DND-41 (cell line): ENCODE measurements at regions not wholly inside any gene's neighbourhood (a gene's known extent, or its start where the extent isn't known, plus 50 kb on each side); places are given as distances from the start of the nearest gene placed in this dataset.

ENCODE experiments used
- ATAC-seq: fragments of 200-7000 bp; cut with Tn5 transposase; 3 replicates; pipeline ENCODE4 v1.9.1; 2021; ENCODE audit warnings: low read depth; ENCODE audit not compliant: insufficient read depth
- DNase-seq: peaks from one replicate; pipeline ENCODE4 v3.0.0-alpha.2; 2020
- H2AFZ ChIP-seq: 2 replicates; pipeline ENCODE4 v1.6.0; 2012; ENCODE audit warnings: low read depth, low read length
- H3K27ac ChIP-seq: 2 replicates; pipeline ENCODE4 v1.5.1; 2012; ENCODE audit warnings: low read length, inconsistent platforms
- H3K27me3 ChIP-seq: fragments of 200-600 bp; sonication (generic); 2 replicates; pipeline ENCODE4 v1.6.0; 2012; ENCODE audit warnings: low read length, mild to moderate bottlenecking, inconsistent platforms; ENCODE audit not compliant: insufficient read depth, poor library complexity
- H3K36me3 ChIP-seq: 2 replicates; pipeline ENCODE4 v1.5.1; 2012; ENCODE audit warnings: low read length, inconsistent platforms; ENCODE audit not compliant: insufficient read depth
- H3K4me1 ChIP-seq: 2 replicates; pipeline ENCODE4 v1.5.1; 2012; ENCODE audit warnings: mild to moderate bottlenecking, low read length; ENCODE audit not compliant: insufficient read depth
- H3K4me2 ChIP-seq: 2 replicates; pipeline ENCODE4 v1.6.0; 2012; ENCODE audit warnings: mild to moderate bottlenecking, moderate library complexity, low read length, inconsistent platforms; ENCODE audit not compliant: insufficient read depth
- H3K4me3 ChIP-seq, 2 experiments: fragments of 200-600 bp in 1 of 2; shearing (Covaris generic) in 1 of 2; 2 replicates each; pipeline ENCODE4 v1.5.1; 2012 to 2016; ENCODE audit warnings: inconsistent platforms in 2 of 2, low read length in 2 of 2, mild to moderate bottlenecking in 2 of 2, low read depth in 1 of 2, moderate library complexity in 1 of 2
- H3K79me2 ChIP-seq: 2 replicates; pipeline ENCODE4 v1.6.0; 2012; ENCODE audit warnings: low read length, inconsistent platforms; ENCODE audit not compliant: insufficient read depth
- H3K9ac ChIP-seq: 2 replicates; pipeline ENCODE4 v1.6.0; 2012; ENCODE audit warnings: low read depth, mild to moderate bottlenecking, inconsistent platforms, low read length, moderate library complexity
- H3K9me3 ChIP-seq: 2 replicates; pipeline ENCODE4 v1.5.1; 2012; ENCODE audit warnings: low read length, moderate library complexity, mild to moderate bottlenecking, inconsistent platforms; ENCODE audit not compliant: insufficient read depth, severe bottlenecking
- H4K20me1 ChIP-seq: 2 replicates; pipeline ENCODE4 v1.6.0; 2012; ENCODE audit warnings: low read length; ENCODE audit not compliant: insufficient read depth
- CTCF ChIP-seq: IDR thresholded peaks from 2 replicates; pipeline ENCODE4 v1.5.1; 2012; ENCODE audit warnings: borderline replicate concordance, low read length, moderate library complexity, mild to moderate bottlenecking; ENCODE audit not compliant: poor library complexity, severe bottlenecking; ENCODE audit errors: extremely low read depth
- EZH2 ChIP-seq: IDR thresholded peaks from 3 replicates; pipeline ENCODE4 v1.6.1; 2012; ENCODE audit warnings: borderline replicate concordance, low read depth, mild to moderate bottlenecking, moderate library complexity, low read length, inconsistent platforms; ENCODE audit not compliant: severe bottlenecking

- Histone ChIP-seq H3K4me3 (no peak overlapping the region), H2AFZ (no peak overlapping the region), H4K20me1 (no peaks in the 10 kb centered on the region), H3K9ac (no peak overlapping the region), H3K79me2 (no peaks in the 10 kb centered on the region), H3K4me1 (peaks cover 25% of the 10 kb centered on the region), H3K4me2 (no peak overlapping the region), H3K27ac (no peak overlapping the region), H3K27me3 (no peaks in the 10 kb centered on the region), H3K9me3 (no peaks in the 10 kb centered on the region), H3K36me3 (no peaks in the 10 kb centered on the region)
- ATAC-seq (no peak), DNase-seq (no peak)
- no peak for TF ChIP-seq EZH2
- no peak for TF ChIP-seq CTCF
These were observed 108.0 kb upstream of the SLC35G4 start for GRCh38 chr18:11501352-11501751.

GRCh38 chr18:11500153-11501122 lies 109.0 kb upstream of the SLC35G4 start:
- Histone ChIP-seq H3K4me3 (no peak overlapping the region), H3K9ac (no peak overlapping the region), H3K4me2 (no peak overlapping the region), H3K9me3 (no peaks in the 10 kb centered on the region), H3K27ac (no peak overlapping the region), H3K36me3 (no peaks in the 10 kb centered on the region), H4K20me1 (no peaks in the 10 kb centered on the region), H3K4me1 (peaks cover 16% of the 10 kb centered on the region), H3K79me2 (no peaks in the 10 kb centered on the region), H3K27me3 (no peaks in the 10 kb centered on the region), H2AFZ (no peak overlapping the region)
- DNase-seq = no peak
- no peak for ATAC-seq
- TF ChIP-seq EZH2 = no peak

- H3K4me1 ChIP-seq = peaks cover 7% of the 10 kb centered on the region; the same call in 1 of the 2 replicates
- no peaks in the 10 kb centered on the region for H3K9me3 ChIP-seq
- no peak for TF ChIP-seq EZH2
- no peak overlapping the region for H3K4me3 ChIP-seq
- DNase-seq (no peak), ATAC-seq (no peak)
- no peak overlapping the region for H3K4me2 ChIP-seq
- H3K27ac ChIP-seq = no peak overlapping the region
- no peaks in the 10 kb centered on the region for H3K79me2 ChIP-seq
- H3K27me3 ChIP-seq = no peaks in the 10 kb centered on the region
- H3K9ac ChIP-seq = no peak overlapping the region
- no peak overlapping the region for H2AFZ ChIP-seq
- no peaks in the 10 kb centered on the region for H3K36me3 ChIP-seq
- no peaks in the 10 kb centered on the region for H4K20me1 ChIP-seq
These were observed 110.6 kb upstream of the SLC35G4 start for GRCh38 chr18:11498821-11499220.

GRCh38 chr18:11497585-11497984 lies 111.8 kb upstream of the SLC35G4 start:
- Histone ChIP-seq H3K27ac (no peak overlapping the region), H3K4me3 (no peak overlapping the region), H3K36me3 (no peaks in the 10 kb centered on the region), H3K79me2 (no peaks in the 10 kb centered on the region), H2AFZ (no peak overlapping the region), H3K9me3 (no peaks in the 10 kb centered on the region), H3K4me2 (no peak overlapping the region), H3K9ac (no peak overlapping the region), H3K4me1 (peaks cover 7% of the 10 kb centered on the region; the same call in 1 of the 2 replicates), H4K20me1 (no peaks in the 10 kb centered on the region), H3K27me3 (no peaks in the 10 kb centered on the region)
- TF ChIP-seq EZH2 (no peak), CTCF (no peak)
- ATAC-seq (peak; percentile 49; the same call in 1 of the 3 replicates), DNase-seq (no peak)
